Limb (tissue), 2 donors: ENCODE measurements at regions not wholly inside any gene's neighbourhood (a gene's known extent, or its start where the extent isn't known, plus 50 kb on each side); places are given as distances from the start of the nearest gene placed in this dataset.
"Not testable (repeated sequence)": the region's sequence is repeated elsewhere in the genome, so short reads cannot be mapped to it uniquely, and the experiment has no call there.

Experiments
- DNase-seq, 2 donors: peaks; one replicate each; pipeline ENCODE4 v3.0.0-alpha.2; 2016; ENCODE audit errors: extremely low spot score in 2 of 2

DNA sequence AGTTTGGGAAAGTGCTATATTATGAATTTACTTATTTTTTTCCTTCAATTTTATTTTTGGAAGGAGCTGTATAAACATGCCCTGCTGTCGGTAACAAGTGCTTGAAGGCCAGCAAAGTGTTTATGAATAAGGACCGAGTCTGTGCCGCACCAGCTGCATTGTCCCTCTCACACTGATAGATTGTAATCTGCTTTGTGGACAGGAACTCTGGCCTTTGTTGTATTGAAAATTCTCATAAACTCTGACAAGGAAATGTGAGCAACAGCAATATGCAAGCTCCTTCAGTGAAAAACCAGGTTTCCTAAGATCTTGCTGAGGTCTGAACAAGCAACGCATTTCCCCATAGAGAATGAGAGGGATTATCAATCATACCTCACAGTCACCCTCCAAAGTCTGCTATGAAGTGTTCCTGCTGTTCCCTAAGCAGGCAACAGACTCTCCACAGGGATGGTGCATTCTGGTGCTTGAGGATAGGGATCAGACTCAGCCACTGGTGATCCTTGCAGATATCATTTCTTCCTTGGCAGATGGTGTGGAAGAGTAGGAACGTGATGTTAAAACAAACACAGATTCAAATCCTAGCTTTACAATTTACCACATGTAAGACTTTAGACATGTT is 109.6 kb downstream of the KCNJ2 start:
- DNase-seq = no peak

- DNase-seq = no peak
These were observed 117.1 kb downstream of the KCNJ2 start for GRCh38 chr17:70286391-70286790.

GRCh38 chr17:70288540-70289290 is 119.4 kb downstream of the KCNJ2 start:
- DNase-seq = no peak

- no peak for DNase-seq
These were observed 121.4 kb downstream of the KCNJ2 start for GRCh38 chr17:70290770-70291169.

GRCh38 chr17:70292366-70292765 is 123.0 kb downstream of the KCNJ2 start:
- no peak for DNase-seq

- DNase-seq = not testable (repeated sequence)
These were observed 124.4 kb downstream of the KCNJ2 start for GRCh38 chr17:70293564-70294310.

- no peak for DNase-seq
These were observed 126.0 kb downstream of the KCNJ2 start for GRCh38 chr17:70295329-70295728.

GRCh38 chr17:70295731-70296130 is 126.4 kb downstream of the KCNJ2 start:
- DNase-seq = no peak

DNA sequence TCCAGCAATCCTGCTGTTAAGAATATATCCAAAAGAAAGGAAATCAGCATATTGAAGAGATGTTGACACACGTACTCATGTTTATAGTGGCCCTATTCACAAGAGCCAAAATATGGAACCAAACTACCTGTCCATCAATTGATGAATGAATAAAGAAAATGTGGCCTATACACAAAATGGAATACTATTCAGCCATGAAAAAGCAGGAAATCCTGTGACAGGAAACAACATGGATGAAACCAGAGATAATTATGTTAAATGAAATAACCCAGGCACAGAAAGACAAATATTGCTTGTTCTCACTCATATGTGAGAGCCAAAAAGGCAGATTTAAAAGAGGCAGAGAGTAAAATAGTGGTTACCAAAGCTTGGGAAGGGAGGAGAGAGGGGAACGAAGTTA is 127.1 kb downstream of the KCNJ2 start:
- DNase-seq = no peak

- DNase-seq = no peak
These were observed 128.1 kb downstream of the KCNJ2 start for GRCh38 chr17:70297397-70297796.

- DNase-seq = no peak
These were observed 129.7 kb downstream of the KCNJ2 start for GRCh38 chr17:70298929-70299531.

- DNase-seq = peak in 1 of 2 donors; percentile 49
These were observed 138.3 kb downstream of the KCNJ2 start for GRCh38 chr17:70307430-70308225.

DNA sequence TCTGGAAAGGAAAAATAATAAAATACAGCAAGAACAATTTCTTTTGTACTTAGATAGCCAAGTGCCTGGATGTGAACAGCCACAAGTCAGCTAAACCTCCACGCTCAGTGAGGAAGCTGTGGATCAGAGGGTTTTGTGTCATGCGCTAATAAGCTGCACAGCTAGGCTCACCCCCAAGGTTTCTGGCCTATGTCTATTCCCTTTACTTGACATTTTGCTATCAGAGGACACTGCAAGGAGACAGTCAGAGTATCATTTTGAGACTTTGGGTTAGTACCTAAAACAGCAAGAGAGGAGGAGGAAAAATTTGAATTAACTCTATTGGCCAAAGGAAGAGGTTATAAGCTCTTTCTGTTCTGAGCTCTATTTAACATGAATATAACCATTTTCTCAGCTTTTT is 139.3 kb downstream of the KCNJ2 start:
- DNase-seq = no peak

DNA sequence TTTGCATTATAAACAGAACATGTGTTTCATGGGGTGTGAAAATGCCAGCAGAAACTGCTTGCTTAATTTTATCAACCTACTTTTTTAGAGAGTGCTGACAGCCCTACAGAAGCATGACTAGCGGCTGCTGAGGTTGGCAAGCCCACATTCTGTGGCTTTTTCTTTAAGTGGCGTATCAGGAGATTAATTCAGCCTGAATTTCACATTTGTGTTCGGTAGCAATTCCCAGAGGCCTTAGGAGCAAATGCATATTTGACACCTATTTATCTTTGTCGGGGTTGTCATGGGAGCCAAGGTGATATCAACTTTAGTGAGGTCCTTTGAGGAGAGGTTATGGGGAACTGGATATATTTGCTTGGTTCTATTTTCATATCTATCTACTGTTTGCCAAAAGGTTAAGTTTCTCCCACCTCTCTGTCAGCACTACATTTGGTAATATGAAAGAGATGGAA is 140.9 kb downstream of the KCNJ2 start:
- no peak for DNase-seq

- no peak for DNase-seq
These were observed 143.9 kb downstream of the KCNJ2 start for GRCh38 chr17:70313086-70313852.

- no peak for DNase-seq
These were observed 144.8 kb downstream of the KCNJ2 start for GRCh38 chr17:70314096-70314495.

DNA sequence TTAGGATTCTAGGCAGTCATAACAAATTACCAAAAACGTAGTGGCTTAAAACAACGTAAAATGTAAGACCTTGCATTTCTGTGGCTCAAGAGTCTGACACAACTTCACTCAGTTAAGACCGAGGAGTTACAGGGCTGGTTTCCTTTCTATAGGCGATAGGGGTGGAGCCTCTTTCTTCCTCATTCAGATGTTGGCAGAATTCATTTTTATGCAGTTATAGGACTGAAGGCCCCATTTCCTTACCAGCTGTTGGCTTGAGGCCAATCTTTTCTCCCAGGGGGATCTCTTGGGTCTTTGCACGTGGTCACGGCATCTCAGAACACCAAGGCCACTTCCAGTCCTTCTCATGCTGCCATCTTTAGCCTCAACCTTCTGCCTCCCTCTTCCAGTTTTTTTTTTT is 145.2 kb downstream of the KCNJ2 start:
- DNase-seq = no peak

GRCh38 chr17:70317421-70317820 is 148.1 kb downstream of the KCNJ2 start:
- no peak for DNase-seq

DNA sequence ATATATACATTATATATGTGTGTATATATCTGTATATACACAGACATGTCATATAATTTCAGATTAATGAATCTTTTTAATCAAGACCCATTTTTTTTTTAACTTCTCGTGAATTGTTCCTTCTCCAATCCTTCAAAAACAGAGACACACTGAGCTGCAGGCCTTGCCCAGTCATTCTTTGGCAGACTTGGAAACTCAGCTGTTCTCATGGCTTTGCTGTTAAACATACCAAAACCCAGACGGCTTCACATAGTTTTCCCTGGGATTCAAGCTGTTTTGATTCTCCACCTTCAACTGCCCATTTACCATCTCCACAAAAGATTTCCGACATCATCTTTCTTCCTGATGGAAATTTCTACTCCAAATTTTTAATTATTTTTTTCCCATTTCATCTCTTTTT is 148.7 kb downstream of the KCNJ2 start:
- DNase-seq = no peak

DNA sequence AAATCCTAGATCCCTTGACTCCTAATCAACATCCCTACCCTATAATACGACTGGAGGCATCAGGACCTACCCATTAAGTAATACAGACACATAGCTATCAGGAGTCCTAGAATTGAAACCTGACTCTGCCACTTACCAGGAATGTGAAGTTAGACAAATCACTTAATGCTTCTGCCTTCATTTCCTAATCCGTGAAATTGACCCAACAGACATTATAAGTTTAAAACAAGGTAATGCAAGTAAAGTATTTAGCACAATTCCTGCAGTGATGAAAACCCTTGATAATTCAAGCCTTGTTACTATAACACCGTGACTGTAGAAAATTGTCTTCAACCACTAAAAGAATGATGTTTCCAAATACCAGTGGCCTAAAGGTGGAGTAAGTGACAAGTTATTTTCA is 150.2 kb downstream of the KCNJ2 start:
- DNase-seq = no peak
